SH-SY5Y (cell line): ENCODE measurements at regions not wholly inside any gene's neighbourhood (a gene's known extent, or its start where the extent isn't known, plus 50 kb on each side); places are given as distances from the start of the nearest gene placed in this dataset.

Source experiments
- GATA2 ChIP-seq: IDR thresholded peaks from 2 replicates; pipeline ENCODE4 v1.6.1; 2011; ENCODE audit warnings: mild to moderate bottlenecking, low read depth, low read length
- GATA3 ChIP-seq: IDR thresholded peaks from 2 replicates; pipeline ENCODE4 v1.6.1; 2011; ENCODE audit warnings: low read depth, mild to moderate bottlenecking, low read length, moderate library complexity

DNA sequence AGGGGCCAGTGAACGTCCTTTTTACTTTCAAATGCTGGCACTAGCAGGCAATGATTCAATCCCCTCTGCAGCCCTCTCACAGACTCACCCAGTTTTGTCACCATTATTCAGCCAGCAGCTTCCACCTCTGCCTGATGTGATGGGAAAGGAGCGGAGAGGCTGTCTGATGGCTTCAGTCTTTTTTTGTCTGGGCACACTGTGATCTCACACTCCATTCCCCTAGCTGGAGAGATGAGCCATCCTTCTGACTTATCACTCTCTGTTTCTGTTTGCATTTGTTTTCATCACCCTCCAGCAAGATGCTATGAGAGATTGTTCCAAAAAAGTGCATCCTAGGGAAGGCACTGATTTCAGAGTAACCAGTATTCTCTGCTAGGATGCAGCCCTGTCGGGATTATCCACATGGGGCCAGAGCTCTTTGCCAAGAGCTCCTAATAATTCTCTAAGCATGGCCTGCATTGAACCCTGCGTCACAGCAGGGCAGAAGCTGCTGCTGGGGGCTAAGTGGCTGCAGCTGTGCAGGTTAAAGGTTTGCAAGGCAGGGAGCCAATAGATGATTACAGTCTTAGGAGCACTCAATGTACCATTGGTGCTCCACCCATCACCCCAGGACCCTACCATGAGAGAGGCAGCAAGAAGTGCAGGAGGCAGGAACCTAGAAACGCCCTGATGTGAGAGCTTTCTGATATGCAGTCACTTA is 236.1 kb upstream of the C16orf82 start:
- TF ChIP-seq GATA2: no peak
- TF ChIP-seq GATA3: no peak
